CD4-positive, alpha-beta T cell treated with Interleukin-6 for 4 hours (primary cell): ENCODE measurements at regions not wholly inside any gene's neighbourhood (a gene's known extent, or its start where the extent isn't known, plus 50 kb on each side); places are given as distances from the start of the nearest gene placed in this dataset.
A peak's percentile ranks its signal among the peaks of the same experiment; 100 is the strongest.
"Not testable (repeated sequence)": the region's sequence is repeated elsewhere in the genome, so short reads cannot be mapped to it uniquely, and the experiment has no call there.

Experiments used
- DNase-seq: peaks from one replicate; pipeline ENCODE4 v3.0.0-alpha.2; 2020; ENCODE audit warnings: mixed read lengths

DNA sequence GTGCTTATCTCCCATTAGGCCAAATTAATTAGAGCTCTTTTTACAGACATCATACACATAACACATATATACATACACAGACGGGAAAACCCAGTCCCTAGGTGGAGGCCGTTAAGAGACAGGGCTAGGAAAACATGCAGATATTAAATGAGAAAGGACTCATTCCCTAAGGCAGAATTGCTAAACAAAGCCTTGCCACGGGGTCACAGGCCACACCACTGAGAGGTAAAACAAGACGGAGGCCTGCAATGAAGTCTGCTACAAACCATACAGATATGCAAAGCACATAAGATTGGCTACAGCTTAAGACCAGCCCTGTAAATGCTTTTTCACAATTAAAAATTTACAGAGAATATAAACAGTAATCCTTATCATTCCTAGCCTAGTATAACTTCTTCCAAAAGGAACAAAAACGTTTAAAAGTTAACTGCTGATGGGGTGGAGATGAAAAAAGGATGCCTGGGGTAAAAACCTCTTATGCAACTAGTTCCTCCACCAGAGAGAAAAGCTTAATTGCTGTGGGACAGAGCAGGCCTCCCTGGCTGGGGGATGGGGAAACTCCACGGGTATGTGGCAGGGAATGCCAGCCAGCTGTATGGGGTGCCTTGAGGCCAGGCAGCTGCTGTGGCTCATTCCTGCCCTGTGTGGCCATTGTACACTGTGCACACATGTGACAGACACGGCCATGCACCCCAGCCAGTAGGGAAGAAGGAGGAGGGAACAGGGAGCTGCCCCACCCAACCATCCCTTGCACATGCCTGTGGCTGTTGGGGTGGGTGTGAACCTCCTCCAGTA, 481.4 kb upstream of the LMCD1 start:
- no peak for DNase-seq

DNA sequence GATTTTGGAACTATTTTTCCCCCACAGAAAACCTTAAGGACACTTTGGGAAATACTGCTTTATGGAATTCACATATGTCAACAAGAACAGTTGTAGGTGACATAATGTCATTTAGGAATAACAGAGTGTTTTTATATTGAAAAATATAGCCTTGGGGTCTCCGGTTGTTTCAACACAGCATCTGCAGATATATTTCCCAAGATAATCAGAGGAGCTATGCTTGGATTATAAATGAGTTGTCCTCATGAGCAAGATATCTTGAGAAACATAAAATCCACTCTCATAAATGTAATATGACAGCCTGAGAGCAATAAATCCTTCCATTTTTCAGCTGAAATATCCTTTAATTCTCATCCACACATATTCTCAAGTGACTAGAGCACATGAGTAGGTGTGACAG, 473.7 kb upstream of the LMCD1 start:
- no peak for DNase-seq

DNA sequence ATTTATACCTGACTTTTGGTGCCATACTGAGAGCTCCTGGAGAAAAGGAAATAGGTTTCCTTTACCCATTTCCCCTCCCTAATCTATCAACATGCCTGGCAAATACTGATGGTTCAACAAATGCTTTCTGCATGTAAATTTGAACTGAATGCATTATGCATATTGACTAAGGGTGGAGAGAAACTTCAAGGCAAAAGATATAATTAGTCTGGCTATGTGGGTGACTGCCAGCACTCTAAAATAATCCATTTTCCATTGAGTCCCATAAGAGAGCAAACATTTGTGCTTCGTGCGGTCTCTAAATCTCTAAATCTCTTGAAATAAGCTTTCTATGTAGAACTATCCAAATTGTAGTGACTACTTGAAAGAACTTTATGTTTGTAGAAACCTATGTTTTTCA, 451.3 kb upstream of the LMCD1 start:
- no peak for DNase-seq

DNA sequence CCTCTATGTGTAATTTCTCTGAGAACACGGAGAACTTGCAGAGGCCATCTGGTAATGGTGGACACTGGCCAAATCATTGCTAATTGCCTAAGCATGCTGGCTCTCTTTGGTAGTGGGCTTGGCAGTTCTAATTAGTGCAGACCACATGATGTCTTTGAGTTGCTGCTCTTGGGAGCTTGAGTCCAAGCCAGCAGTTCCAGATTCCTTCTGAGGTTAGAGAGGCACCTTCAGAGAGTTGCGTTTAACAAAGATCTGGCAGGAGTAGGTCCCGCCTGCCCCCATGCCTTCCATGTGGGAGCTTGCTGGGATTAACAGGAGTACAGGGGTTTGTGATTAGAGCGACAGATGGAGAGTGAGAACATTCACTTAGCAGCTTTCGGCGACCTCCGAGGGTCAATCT, 449.0 kb upstream of the LMCD1 start:
- DNase-seq = no peak

GRCh38 chr3:8068135-8068534, 433.5 kb upstream of the LMCD1 start:
- DNase-seq = not testable (repeated sequence)

DNA sequence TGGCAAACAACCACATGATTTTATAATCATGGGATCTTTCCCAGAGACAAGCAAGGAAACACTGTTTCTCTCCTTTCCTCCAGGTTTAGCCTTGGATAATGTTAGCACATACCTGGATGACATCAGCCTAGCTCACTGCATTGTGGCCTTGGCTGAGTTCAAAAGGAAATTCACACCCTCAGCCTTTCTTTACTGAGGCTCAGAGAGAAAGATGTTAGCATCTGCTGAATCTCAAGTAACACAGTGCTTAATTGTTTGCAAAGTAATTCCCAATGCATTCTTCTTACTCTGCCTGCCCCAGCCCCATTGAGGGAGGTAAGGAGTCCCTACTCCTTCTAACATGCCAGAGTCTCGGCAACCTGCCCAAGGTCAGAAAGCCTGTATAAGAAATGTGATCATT, 432.2 kb upstream of the LMCD1 start:
- no peak for DNase-seq

DNA sequence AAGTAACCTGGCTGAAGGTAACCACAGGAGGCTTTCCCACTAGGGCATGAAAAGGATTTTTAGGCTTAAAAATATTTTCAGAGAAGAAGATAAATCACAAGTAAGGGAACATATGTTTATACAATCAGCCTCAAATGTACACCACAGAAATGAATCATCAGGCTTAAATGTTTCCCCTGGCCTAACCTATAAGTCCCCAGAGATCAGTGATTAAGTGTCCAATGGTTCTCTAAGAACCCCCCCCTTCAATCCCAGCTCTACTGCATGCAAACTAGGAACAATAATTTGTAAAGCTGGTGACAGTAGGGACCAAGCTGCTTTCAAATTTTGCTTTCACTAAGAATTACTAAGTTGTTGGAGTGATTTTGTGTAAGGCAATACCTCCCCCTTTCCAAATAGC, 431.6 kb upstream of the LMCD1 start:
- no peak for DNase-seq

DNA sequence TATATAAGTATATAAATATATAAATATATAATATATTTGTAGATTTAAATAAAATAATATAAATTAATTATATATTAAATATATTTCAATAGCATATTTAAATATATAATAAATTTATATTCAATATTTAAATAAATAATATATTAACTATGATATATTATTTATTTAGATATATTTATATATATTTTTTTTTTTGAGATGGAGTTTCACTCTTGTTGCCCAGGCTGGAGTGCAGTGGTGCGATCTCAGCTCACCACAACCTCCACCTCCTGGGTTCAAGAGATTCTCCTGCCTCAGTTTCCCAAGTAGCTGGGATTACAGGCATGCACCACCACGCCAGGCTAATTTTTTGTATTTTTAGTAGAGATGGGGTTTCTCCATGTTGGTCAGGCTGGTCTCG, 426.9 kb upstream of the LMCD1 start:
- not testable (repeated sequence) for DNase-seq

GRCh38 chr3:8077126-8077525, 424.5 kb upstream of the LMCD1 start:
- DNase-seq = no peak

DNA sequence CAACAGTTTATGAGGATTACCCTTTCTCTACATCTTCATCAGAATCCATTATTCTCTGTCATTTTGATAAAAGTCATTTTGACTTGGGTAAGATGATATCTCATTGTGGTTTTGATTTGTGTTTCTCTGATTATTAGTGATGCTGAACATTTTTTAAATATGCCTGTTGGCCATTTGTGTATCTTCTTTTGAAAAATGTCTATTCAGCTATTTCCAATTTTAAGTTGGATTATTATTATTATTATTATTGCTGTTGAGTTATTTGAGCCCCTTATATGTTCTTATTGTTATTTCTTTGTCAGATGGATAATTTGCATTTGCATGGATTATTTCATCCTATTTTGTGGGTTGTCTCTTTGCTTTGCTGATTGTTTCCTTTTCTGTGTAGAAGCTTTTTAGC, 421.2 kb upstream of the LMCD1 start:
- no peak for DNase-seq

DNA sequence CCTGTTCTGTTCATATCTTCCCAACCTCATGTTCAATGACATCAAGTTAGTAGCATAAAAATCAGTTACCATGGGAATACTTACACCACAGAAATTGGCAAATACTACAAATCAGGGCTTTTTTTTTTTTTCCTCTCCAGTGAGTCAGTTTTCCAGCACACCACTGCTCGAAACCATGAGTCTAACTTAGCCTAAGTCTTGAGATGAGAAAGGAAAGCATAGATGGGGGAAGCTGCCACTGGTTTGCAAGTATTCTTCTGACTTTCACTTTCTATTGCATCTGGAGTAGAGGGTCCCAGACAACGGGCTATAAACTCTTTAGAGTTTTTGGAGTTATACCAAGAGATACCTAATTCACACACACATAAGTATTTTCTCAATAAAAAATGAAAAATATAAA, 416.1 kb upstream of the LMCD1 start:
- DNase-seq = no peak

DNA sequence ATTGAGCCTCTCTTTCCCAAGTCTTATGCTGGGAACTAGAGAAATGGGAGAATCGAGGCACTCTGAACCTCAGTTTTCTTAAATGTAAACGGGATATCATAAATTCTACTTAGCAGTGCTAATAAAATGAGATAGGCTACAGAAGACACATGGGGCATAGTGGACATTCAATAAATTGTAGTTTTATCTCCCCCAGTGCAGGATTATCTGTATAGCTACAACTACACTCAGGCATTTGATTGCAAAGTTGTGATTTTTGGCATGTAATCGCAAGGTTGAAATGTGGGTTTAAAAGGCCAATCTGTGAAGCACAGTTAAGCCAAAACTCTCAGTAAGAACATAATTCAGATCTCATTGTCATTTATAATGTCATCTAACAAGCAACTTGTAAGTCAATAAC, 413.7 kb upstream of the LMCD1 start:
- DNase-seq = no peak

GRCh38 chr3:8094415-8094814, 407.2 kb upstream of the LMCD1 start:
- DNase-seq = no peak

GRCh38 chr3:8095724-8096123, 405.9 kb upstream of the LMCD1 start:
- DNase-seq = no peak

DNA sequence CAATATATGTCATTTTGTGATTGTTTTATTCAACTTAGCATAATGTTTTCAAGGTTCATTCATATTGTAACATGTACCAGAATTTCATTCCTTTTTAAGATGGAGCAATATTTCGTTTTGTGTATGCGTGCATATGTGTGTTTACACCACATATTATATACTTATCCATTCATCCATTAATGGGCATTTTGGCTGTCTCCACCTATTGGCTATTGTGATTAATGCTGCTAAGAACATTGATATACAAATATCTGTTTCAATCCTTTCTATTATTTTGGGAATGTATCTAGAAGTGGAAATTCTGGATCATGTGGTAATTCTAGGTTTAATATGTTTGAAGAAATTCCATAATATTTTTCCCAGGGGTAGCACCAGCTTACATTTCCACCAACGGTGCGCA, 403.9 kb upstream of the LMCD1 start:
- no peak for DNase-seq

DNA sequence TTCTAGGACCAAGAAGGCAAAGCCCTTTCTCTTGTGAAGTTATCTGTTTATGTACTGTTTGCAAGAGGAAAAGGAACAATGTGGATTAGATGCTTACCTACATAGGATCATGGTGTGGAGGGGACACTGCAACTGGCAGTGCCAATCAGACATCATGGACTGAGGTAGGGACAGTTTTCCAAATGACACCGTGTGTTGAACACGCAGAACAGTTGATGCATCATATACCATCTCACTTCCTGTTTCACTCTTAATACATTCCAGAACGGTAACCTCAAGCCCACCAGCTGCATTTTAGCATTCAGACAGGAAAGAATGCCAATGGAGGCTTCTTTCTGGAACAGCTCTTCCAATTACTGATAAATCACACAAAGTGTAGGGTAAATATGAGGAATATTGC, 397.7 kb upstream of the LMCD1 start:
- DNase-seq = no peak

DNA sequence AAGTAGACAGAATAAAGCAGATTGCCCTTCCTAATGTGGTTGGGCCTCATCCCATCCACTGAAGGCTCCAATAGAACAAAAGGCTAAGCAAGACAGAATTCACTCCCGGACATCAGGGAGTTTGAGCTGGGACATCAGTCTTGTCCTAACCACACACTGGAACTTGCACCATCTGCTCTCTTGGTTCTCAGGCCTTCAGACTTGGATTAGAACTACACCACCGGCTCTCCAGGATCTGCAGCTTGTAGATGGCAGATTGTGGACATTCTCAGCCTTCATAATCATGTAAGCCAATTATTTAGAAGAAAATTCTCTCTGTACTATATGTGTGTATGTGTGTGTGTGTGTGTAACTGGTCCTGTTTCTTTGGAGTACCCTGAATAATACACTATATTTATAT, 394.7 kb upstream of the LMCD1 start:
- no peak for DNase-seq

DNA sequence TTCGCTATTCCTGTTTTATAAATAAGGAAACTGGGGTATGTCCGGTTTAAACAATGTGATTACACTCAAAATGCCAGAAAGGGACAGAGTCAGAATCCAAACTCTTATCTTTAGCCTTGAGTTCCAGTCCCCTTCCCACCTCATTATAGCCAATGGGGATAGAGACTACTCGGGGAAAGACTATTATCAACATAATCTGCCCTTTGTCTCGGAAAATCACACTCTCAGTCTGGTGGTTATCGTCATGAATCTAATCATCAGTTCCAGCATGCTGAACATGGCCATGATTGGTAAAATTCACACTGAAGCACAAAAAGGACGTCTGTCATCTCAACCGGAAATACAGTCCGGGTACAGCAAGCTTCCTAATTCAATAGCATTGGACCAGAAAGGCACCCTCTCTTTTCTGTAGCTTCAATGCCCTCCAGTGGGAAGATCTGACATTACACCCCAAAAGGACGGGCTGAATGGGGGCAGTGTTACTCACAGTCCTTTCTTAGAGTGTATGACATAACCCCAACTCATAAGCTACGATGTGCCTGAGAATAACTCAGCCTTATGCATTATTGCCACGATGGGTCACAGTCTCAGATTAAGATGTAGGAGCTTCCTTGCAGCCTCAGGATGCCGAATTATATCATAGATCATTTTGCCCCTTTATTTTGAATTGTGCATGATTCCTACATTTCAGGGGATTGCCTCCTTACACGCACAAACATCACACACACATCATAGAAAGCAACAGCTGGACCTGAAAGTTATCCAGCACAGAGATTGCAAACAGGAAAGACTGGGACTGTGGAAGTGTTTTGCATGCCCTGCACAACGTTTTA, 390.4 kb upstream of the LMCD1 start:
- DNase-seq = peak; percentile 54

- no peak for DNase-seq
These were observed 389.0 kb upstream of the LMCD1 start for GRCh38 chr3:8112587-8112986.

- no peak for DNase-seq
These were observed 388.0 kb upstream of the LMCD1 start for GRCh38 chr3:8113626-8114025.

DNA sequence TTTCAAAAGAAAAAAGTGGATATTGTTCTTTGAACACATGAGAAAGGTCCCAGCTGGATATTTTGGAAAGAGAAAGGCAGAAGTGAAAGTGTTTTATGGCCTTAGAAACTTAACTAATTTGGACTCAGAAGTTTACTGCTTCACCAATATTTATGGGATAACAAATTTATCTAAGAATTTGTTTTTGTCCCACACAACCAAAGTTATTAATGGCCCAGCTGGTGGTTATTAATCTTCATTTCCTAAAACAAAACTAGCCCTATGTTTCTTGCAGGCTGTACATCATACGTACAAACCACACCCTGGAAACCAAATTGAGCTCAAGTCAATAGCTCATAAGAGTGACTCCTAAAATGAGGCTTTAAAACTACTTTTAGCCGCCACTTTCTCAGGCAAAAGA, 372.9 kb upstream of the LMCD1 start:
- no peak for DNase-seq

- DNase-seq = no peak
These were observed 365.1 kb upstream of the LMCD1 start for GRCh38 chr3:8136553-8136952.

- no peak for DNase-seq
These were observed 358.4 kb upstream of the LMCD1 start for GRCh38 chr3:8143186-8143585.

GRCh38 chr3:8145661-8146060, 356.0 kb upstream of the LMCD1 start:
- no peak for DNase-seq

GRCh38 chr3:8147711-8148110, 353.9 kb upstream of the LMCD1 start:
- DNase-seq = no peak
